Activated B cell treated with CpG ODN at 0.5 μM for 24 hours (primary cell): ENCODE measurements at regions not wholly inside any gene's neighbourhood (a gene's known extent, or its start where the extent isn't known, plus 50 kb on each side); places are given as distances from the start of the nearest gene placed in this dataset.

Experiments used
- ATAC-seq: fragments of 200-7000 bp; cut with Tn5 transposase; one replicate; pipeline ENCODE4 v1.10.0; 2021; ENCODE audit warnings: low read depth, mild to moderate bottlenecking, moderate library complexity
- CTCF ChIA-PET: fragments of 350-600 bp; sonication (Branson Sonifier 250); formaldehyde crosslinking; loops from one replicate; lab custom pipeline; 2021; ENCODE audit warnings: antibody characterized with exemption; lab: Charles Lee
- POLR2A ChIA-PET: fragments of 350-600 bp; sonication (Branson Sonifier 250); formaldehyde crosslinking; loops from one replicate; lab custom pipeline; 2021; ENCODE audit warnings: antibody characterized with exemption; lab: Charles Lee
- DNase-seq: peaks from one replicate; pipeline ENCODE4 v3.0.0; 2022
- H3K27ac Mint-ChIP-seq: one replicate; pipeline ENCODE4 v1.8.0; 2020; ENCODE audit warnings: mixed read lengths
- H3K27me3 Mint-ChIP-seq: one replicate; pipeline ENCODE4 v1.8.0; 2021; ENCODE audit warnings: mixed read lengths
- H3K36me3 Mint-ChIP-seq: one replicate; pipeline ENCODE4 v1.8.0; 2021; ENCODE audit warnings: low read depth, mixed read lengths
- H3K4me1 Mint-ChIP-seq: one replicate; pipeline ENCODE4 v1.8.0; 2021; ENCODE audit warnings: mixed read lengths
- H3K4me3 Mint-ChIP-seq: one replicate; pipeline ENCODE4 v1.8.0; 2020; ENCODE audit warnings: mild to moderate bottlenecking, mixed read lengths
- H3K9me3 Mint-ChIP-seq: one replicate; pipeline ENCODE4 v1.8.0; 2020; ENCODE audit warnings: mixed read lengths
- CTCF ChIP-seq: fragments of 200-600 bp; IDR thresholded peaks from one replicate; pipeline ENCODE4 v1.8.0; 2022; ENCODE audit warnings: antibody characterized with exemption, mild to moderate bottlenecking
- intact Hi-C: fragments of 100-400 bp; cut with micrococcal nuclease; formaldehyde crosslinking; loops from one replicate; pipeline ENCODE4 v1.15.1; 2024

- DNase-seq (no peak), ATAC-seq (no peak)
- H3K9me3 Mint-ChIP-seq: no peaks in the 10 kb centered on the region
- intact Hi-C loops: no loop called here
- H3K4me3 Mint-ChIP-seq: no peak overlapping the region
- CTCF ChIA-PET: no interaction called here
- no peaks in the 10 kb centered on the region for H3K4me1 Mint-ChIP-seq
- no peaks in the 10 kb centered on the region for H3K36me3 Mint-ChIP-seq
- no peak for TF ChIP-seq CTCF
- POLR2A ChIA-PET: no interaction called here
- peaks cover 5% of the 10 kb centered on the region for H3K27me3 Mint-ChIP-seq
- no peak overlapping the region for H3K27ac Mint-ChIP-seq
Observed at GRCh38 chr12:114291389-114292060, 114.4 kb downstream of the TBX5 start.

GRCh38 chr12:114287821-114288525 is 118.0 kb downstream of the TBX5 start:
- H3K36me3 Mint-ChIP-seq: no peaks in the 10 kb centered on the region
- intact Hi-C loops: no loop called here
- ChIA-PET CTCF (no interaction called here), POLR2A (no interaction called here)
- H3K4me1 Mint-ChIP-seq: no peaks in the 10 kb centered on the region
- H3K9me3 Mint-ChIP-seq: no peaks in the 10 kb centered on the region
- DNase-seq: no peak
- ATAC-seq: no peak
- TF ChIP-seq CTCF: no peak
- peaks cover 5% of the 10 kb centered on the region for H3K27me3 Mint-ChIP-seq
- H3K4me3 Mint-ChIP-seq: no peak overlapping the region
- H3K27ac Mint-ChIP-seq: no peak overlapping the region

GRCh38 chr12:114286145-114286544 is 119.8 kb downstream of the TBX5 start:
- Mint-ChIP-seq H3K27me3 (peaks cover 5% of the 10 kb centered on the region), H3K9me3 (no peaks in the 10 kb centered on the region), H3K4me3 (no peak overlapping the region), H3K27ac (no peak overlapping the region), H3K4me1 (no peaks in the 10 kb centered on the region), H3K36me3 (no peaks in the 10 kb centered on the region)
- POLR2A ChIA-PET: no interaction called here
- CTCF ChIA-PET: no interaction called here
- intact Hi-C loops: no loop called here
- no peak for TF ChIP-seq CTCF
- DNase-seq (no peak), ATAC-seq (no peak)

GRCh38 chr12:114285554-114285953 is 120.4 kb downstream of the TBX5 start:
- ATAC-seq (no peak), DNase-seq (no peak)
- no peaks in the 10 kb centered on the region for H3K4me1 Mint-ChIP-seq
- H3K27ac Mint-ChIP-seq: no peak overlapping the region
- no peaks in the 10 kb centered on the region for H3K36me3 Mint-ChIP-seq
- ChIA-PET CTCF (no interaction called here), POLR2A (no interaction called here)
- no peaks in the 10 kb centered on the region for H3K9me3 Mint-ChIP-seq
- H3K27me3 Mint-ChIP-seq: peaks cover 5% of the 10 kb centered on the region
- TF ChIP-seq CTCF: no peak
- intact Hi-C loops: no loop called here
- H3K4me3 Mint-ChIP-seq: no peak overlapping the region

- ATAC-seq (no peak), DNase-seq (no peak)
- Mint-ChIP-seq H3K9me3 (no peaks in the 10 kb centered on the region), H3K27ac (no peak overlapping the region), H3K36me3 (no peaks in the 10 kb centered on the region), H3K4me1 (no peaks in the 10 kb centered on the region), H3K27me3 (peaks cover 5% of the 10 kb centered on the region), H3K4me3 (no peak overlapping the region)
- ChIA-PET POLR2A (no interaction called here), CTCF (no interaction called here)
- intact Hi-C loops: no loop called here
- no peak for TF ChIP-seq CTCF
Observed at GRCh38 chr12:114284041-114284440, 121.9 kb downstream of the TBX5 start.
